ENCODE measurements at regions not wholly inside any gene's neighbourhood (a gene's known extent, or its start where the extent isn't known, plus 50 kb on each side); places are given as distances from the start of the nearest gene placed in this dataset.

DNA sequence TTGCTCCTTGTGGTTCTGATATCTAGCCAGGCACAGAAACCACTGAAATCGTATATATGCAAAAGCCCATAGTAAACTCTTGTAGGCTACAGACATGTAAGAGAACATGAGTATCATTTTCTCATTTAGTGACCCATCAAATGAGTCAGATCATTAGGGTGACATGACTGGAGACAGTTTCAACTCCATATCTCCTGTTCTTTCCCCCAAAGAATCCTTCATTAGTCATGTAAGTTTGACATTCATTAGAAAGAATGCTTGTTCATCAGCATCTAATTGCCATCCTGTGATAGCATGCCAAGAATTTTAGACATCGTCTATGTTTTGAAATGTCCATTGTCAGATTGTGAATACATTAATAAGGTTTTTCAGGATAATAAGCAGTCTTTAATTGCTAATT lies 264.9 kb upstream of the TPM1 start:
- DNase-seq (ENCODE audit: low read depth), result no peak

DNA sequence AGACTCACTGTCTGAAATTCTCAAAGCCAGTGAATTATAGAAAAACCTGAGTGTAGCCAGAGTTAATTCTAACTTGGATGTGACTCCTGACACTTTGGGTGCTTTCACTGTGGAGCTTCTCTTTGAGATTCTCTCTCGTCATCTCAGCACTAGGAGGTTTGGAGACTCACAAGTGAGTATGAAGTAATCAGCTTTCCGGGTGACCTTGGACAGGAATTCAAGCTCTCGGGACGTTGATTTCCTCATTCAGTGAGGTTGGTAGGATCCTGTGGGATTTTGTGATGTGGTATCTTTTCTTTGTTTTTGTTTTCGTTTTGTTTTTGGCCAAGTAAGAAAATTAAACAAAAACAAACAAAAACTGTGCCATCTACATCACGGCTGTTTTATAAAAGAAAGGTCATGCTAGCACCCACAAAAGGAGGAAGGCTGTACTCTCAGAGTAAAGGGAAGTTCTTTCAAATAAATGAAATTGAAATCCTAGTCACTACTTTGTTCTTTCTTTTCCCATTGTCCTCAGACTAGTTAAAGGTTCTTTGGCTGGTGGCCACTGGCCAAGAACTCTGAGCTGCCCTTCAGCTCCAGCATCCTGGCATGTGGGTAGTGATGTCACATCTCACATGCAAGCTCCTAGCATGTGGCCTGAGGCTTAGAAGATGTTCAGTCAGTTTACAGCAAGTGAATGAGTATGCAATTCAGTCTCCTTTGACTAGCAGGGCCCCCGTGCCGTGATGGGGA lies 263.3 kb upstream of the TPM1 start:
- no peak for DNase-seq (ENCODE audit: low read depth)

DNA sequence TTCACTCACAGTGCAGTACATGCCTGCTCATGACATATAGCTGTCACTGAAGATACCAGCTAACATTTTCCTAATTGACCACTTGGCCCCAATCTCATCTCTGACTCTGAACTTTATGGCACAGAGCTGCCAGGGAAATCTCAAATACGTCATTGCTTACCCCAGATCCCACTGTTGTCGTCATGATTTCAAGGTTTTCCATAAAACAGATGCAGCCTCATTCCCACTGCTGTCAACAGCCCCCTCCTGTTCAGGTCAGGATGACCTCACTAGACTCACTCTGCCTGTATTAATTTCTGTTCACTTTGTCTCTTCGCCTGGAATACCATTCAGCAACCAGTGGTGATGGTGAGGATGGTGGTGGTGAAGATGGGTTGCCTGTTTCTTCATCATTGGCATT lies 262.6 kb upstream of the TPM1 start:
- DNase-seq (ENCODE audit: low read depth), result no peak

DNA sequence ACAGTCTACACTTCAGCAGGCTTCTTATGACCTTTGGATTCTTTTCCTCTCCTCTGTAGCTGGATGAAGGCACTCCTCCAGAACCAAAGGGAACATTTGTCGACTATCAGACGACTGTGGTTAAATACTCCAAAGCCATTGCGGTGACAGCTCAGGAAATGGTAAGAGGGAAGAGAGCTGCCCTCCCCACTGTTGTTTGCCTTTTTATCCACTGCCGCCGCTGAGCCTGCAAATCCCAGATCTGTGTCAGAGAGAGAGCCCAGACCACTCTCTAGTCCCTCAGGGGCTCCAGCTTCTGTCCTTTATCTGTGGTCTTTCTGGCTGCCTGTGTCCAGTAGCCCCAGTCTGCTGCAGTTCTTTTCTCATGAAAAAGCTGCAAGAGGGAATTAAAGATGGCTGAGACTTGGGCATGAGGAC lies 261.5 kb upstream of the TPM1 start:
- no peak for DNase-seq (ENCODE audit: low read depth)

DNA sequence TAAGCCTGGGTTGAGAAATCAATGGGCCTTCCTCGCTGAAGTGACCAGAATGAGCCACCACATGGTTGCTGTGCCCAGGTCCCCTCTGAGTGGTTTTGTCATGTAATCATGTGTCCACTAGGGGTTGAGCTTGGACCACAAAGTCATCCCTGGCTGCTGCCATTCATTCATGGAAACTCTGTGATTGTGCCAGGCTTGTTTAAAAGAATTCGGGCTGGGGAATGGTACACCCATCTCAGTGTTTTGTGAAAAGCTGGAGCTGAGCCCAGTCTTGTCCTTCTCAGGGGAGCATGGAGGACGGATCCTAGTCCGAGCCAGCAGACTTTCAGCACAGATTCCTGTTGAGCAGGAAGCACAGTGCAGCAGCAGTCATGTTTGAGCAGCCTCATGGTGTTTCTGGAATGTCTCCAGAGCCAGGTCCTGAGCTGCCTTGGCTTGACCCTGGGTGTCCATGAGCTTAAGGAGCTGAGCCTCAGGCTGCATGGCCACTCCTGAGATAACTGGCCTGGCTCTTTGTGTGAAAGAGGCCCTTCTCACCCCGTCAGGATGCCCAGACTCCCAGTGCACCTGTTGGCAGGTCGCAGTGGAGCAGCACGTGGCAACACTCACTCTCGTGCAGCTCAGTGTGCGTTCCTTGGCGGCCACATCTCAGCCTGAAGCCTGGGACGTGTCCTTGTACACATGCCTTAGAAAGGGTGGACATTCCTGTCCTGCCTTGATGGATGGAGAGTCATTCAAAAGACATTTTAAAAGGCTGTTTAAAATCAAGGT lies 260.3 kb upstream of the TPM1 start:
- no peak for DNase-seq (ENCODE audit: low read depth)

- DNase-seq (ENCODE audit: low read depth), result no peak
These were observed 259.7 kb upstream of the TPM1 start for GRCh38 chr15:62782896-62783295.

DNA sequence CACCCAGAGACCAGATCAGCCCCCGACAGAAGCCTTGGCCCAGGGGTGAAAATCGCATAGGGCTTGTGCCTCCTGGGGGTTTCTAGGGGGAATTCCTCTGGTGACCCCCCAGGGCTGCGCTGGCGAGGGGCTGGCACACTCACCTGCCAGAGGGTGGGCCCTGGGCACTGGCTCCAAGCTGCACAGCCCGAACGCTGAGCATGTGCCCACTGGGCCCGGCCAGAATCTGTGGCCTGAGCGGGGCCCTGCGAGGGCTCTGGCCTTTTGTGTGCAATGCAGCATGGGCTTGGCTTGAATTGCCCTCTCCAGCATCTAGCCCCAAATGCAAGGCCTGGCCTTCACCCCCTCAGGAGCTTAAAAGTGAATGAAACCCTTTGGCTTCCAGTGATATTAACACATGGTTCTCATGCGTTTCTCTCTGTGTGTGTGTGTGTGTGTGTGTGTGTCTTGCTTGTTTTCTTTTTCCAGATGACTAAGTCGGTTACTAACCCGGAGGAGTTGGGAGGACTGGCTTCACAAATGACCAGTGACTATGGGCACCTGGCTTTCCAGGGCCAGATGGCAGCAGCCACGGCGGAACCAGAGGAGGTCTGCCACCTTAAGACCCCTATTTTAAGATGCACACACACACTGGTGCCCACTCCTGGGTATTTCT lies 259.1 kb upstream of the TPM1 start:
- DNase-seq (ENCODE audit: low read depth), result no peak

GRCh38 chr15:62785881-62786828 lies 256.4 kb upstream of the TPM1 start:
- DNase-seq (ENCODE audit: low read depth), result no peak

DNA sequence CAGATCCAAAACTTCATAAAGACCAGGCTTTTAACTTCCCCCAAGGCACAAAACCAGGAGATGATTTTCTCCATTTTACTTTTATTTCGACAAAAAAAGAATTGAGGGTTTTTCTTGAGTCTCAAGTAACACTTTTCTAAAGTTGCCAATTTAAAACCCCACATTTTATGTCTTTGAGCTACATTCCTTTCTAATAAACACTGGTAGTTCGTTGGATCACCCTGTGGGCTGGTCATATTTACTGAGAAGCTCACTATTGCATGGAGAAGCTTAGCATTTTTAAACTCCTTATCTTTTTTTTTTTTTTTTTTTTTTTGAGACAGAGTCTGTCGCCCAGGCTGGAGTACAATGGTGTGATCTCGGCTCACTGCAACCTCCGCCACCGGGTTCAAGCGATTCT lies 255.1 kb upstream of the TPM1 start:
- no peak for DNase-seq (ENCODE audit: low read depth)

DNA sequence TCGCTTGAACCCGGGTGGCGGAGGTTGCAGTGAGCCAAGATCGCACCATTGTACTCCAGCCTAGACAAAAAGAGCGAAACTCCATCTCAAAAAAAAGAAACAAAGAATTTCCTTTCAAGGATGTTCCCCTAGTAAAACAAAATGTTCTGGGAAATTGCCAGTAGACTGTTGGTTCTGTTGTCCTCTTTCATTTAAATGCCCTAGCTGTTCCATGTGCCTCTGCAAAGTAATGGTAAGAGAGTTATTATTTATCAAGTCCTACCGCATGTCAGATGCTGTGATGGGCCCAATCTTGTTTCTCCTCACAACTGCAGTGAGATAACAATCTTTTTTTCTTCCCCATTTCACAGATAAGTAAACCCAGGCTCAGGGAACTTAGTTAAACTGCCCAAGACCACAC lies 254.3 kb upstream of the TPM1 start:
- no peak for DNase-seq (ENCODE audit: low read depth)

- no peak for DNase-seq (ENCODE audit: low read depth)
These were observed 252.0 kb upstream of the TPM1 start for GRCh38 chr15:62790546-62790945.

DNA sequence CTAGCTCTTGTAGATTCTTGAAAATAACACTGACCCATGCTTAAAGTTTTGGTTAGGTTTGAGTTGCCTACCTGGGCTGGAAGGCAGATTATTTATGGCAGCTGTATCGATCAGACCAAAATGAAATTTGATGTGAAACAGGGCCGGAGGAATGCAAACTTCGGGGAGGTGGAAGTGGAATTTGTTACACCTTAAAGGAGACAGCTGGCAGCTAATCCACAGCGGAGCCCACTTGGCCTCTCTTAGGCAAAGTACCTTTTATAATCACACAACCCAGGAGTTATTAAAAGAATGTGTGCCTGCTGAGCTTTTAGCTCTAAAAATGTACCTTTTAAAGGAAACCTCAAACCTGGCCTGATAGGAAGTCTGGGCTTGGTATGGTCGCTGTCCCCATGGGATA lies 250.9 kb upstream of the TPM1 start:
- DNase-seq (ENCODE audit: low read depth), result no peak

GRCh38 chr15:62792986-62793751 lies 249.4 kb upstream of the TPM1 start:
- no peak for DNase-seq (ENCODE audit: low read depth)

DNA sequence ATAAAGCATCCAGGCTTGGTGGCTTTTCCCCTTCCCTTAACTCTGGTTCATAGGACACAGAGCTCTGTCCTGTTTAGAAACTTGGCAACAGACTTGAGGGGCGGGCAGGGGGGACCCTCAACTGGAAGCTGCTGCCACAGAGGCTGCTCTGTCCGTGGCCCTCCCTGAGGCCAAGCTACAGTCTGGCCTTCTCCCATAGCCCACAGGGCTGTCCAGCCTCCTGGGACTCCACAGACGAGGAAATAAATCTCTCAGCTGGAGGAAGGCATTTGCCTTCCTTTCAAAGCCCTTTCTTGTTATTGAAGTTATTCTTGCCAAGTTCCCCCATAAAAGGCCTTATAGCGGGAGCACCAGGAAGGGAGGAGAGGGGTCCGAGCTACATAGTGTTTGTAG lies 248.8 kb upstream of the TPM1 start:
- no peak for DNase-seq (ENCODE audit: low read depth)

DNA sequence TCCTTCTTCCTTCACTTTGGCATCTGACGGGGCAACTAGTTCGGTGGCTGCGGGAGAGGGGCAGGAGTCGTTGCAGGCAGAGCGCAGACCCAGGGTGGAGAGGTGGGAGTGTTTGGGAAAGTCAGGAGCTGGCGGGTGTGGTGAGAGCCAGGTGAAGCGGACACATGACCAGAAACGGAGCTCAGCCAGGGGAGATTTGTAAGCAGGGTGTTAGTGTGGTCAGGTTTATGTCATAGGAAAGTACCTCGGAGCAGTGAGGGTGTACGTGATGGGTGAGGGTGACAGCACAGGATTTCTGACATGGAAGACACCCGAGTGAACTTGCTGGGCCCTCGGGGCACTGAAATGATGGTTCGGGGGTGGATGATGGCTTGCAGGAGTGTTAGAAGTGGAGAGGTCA lies 247.4 kb upstream of the TPM1 start:
- no peak for DNase-seq (ENCODE audit: low read depth)

- DNase-seq (ENCODE audit: low read depth), result no peak
These were observed 246.5 kb upstream of the TPM1 start for GRCh38 chr15:62795700-62796695.

GRCh38 chr15:62797171-62797570 lies 245.4 kb upstream of the TPM1 start:
- no peak for DNase-seq (ENCODE audit: low read depth)

- no peak for DNase-seq (ENCODE audit: low read depth)
These were observed 244.0 kb upstream of the TPM1 start for GRCh38 chr15:62798536-62798935.

- no peak for DNase-seq (ENCODE audit: low read depth)
These were observed 243.5 kb upstream of the TPM1 start for GRCh38 chr15:62799037-62799436.

DNA sequence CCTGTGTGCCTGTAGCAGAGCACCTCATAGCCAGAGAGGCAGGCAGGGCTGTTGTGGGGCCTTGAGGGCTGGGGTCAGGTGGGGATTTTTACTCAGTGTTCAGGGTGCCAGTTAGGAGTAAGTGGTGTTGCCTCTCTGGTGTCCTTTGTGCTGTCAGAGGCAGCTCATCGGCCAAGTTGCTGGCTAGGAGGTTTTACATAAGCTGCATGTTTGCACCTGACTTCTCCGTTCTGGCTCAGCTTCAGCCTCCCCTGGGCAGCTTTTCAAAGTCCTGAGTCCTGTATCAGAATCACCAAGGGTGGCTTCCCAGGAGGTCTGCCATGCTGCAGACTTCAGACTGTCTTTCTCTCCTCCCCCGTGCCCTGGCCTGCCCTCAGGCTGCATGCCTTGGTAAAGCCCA lies 242.6 kb upstream of the TPM1 start:
- DNase-seq (ENCODE audit: low read depth), result no peak
